ENCODE measurements at regions not wholly inside any gene's neighbourhood (a gene's known extent, or its start where the extent isn't known, plus 50 kb on each side); places are given as distances from the start of the nearest gene placed in this dataset.

GRCh38 chr2:126504949-126505348 is 151.0 kb upstream of the GYPC start:
- TF ChIP-seq, protein P1, sequence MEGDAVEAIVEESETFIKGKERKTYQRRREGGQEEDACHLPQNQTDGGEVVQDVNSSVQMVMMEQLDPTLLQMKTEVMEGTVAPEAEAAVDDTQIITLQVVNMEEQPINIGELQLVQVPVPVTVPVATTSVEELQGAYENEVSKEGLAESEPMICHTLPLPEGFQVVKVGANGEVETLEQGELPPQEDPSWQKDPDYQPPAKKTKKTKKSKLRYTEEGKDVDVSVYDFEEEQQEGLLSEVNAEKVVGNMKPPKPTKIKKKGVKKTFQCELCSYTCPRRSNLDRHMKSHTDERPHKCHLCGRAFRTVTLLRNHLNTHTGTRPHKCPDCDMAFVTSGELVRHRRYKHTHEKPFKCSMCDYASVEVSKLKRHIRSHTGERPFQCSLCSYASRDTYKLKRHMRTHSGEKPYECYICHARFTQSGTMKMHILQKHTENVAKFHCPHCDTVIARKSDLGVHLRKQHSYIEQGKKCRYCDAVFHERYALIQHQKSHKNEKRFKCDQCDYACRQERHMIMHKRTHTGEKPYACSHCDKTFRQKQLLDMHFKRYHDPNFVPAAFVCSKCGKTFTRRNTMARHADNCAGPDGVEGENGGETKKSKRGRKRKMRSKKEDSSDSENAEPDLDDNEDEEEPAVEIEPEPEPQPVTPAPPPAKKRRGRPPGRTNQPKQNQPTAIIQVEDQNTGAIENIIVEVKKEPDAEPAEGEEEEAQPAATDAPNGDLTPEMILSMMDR (IDR thresholded peaks at IDR 0.05; ENCODE audit: insufficient read depth, low read length), result no peak
- DNase-seq (ENCODE audit: low read depth), result no peak
- H3K4me3 ChIP-seq (ENCODE audit: low read depth, low read length), result no peak overlapping the region

- DNase-seq (ENCODE audit: low read depth), result no peak
- TF ChIP-seq, protein P1 (IDR thresholded peaks at IDR 0.05; ENCODE audit: insufficient read depth, low read length), result no peak
Observed at GRCh38 chr2:126506786-126507185, 149.2 kb upstream of the GYPC start.

DNA sequence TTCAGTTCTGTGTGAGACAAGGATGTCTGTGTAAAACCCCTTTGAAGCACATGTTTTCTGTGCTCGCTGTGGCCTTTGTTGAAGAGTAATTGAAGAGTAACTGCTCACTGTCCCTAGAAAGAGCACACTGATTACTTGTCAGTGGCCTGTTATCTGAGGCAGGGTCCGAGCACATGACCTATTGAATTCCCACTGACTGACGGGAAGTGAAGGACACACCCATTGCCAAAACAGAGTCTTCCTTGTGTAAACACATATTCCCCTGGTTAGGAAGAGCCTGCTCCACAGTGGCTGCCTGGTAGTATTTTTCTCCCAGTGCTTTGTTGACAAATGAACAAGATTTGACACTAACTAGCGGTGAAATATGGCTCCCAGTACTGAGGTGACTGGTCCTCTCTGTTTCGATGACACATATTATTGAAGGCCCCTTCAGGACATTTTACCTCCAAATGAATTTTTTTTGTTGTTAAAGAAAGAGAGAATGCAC is 148.5 kb upstream of the GYPC start:
- no peak overlapping the region for H3K4me3 ChIP-seq (ENCODE audit: low read depth, low read length)
- no peak for DNase-seq (ENCODE audit: low read depth)
- TF ChIP-seq, protein P1 (IDR thresholded peaks at IDR 0.05; ENCODE audit: insufficient read depth, low read length), result no peak

More at GRCh38 chr2:126506786-126507185, 149.2 kb upstream of the GYPC start:
- no peak overlapping the region for H3K4me3 ChIP-seq (ENCODE audit: low read depth, low read length)

- TF ChIP-seq, protein P1 (IDR thresholded peaks at IDR 0.05; ENCODE audit: insufficient read depth, low read length), result no peak
- no peak overlapping the region for H3K4me3 ChIP-seq (ENCODE audit: low read depth, low read length)
- no peak for DNase-seq (ENCODE audit: low read depth)
Observed at GRCh38 chr2:126510356-126510755, 145.6 kb upstream of the GYPC start.

DNA sequence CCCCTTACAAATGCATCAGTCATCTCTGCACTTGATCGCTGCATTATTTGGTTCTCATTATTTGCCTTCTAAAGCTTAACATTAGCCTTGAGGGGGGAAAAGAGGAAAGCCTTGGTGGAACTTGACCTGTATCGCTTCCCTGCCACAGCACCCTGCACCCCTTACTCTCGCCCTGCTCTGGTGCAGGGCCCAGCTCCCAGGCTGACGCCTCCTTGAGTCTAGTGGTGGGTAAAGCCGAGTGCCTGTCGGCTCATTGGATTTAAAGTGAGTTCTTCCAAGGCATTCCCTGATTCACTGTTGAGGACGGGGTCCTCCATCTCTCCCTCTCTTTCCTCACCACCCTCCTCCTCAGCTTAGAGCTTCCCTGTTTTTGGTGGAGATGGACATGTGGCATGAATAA is 145.0 kb upstream of the GYPC start:
- DNase-seq (ENCODE audit: low read depth), result no peak
- H3K4me3 ChIP-seq (ENCODE audit: low read depth, low read length), result no peak overlapping the region
- TF ChIP-seq, protein P1 (IDR thresholded peaks at IDR 0.05; ENCODE audit: insufficient read depth, low read length), result no peak

- H3K4me3 ChIP-seq (ENCODE audit: low read depth, low read length), result no peak overlapping the region
- TF ChIP-seq, protein P1 (IDR thresholded peaks at IDR 0.05; ENCODE audit: insufficient read depth, low read length), result no peak
- no peak for DNase-seq (ENCODE audit: low read depth)
Observed at GRCh38 chr2:126512026-126512425, 143.9 kb upstream of the GYPC start.

DNA sequence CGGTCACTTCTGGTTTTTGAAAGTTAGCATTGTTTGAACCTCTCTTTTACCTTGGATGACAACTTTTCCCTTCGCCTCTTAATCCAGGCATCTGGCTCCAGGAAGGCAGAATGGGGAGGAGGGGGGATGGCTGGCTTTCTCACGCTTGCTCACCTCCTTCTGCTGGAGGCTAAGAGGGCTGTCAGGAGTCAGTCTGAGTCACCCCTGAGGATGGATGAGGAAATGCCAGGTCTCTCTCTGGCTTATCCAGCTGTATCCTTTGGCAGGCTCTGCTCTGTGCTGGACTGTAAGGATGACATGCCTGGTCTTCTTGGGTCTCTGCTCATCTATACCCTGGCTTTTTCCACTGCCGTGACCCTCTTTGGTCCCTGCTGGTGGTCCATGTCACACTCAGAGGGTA is 142.9 kb upstream of the GYPC start:
- H3K4me3 ChIP-seq (ENCODE audit: low read depth, low read length), result no peak overlapping the region
- no peak for DNase-seq (ENCODE audit: low read depth)
- TF ChIP-seq, protein P1 (IDR thresholded peaks at IDR 0.05; ENCODE audit: insufficient read depth, low read length), result no peak

All from fibroblast of the aortic adventitia (primary cell).